ENCODE measurements at regions not wholly inside any gene's neighbourhood (a gene's known extent, or its start where the extent isn't known, plus 50 kb on each side); places are given as distances from the start of the nearest gene placed in this dataset.

DNA sequence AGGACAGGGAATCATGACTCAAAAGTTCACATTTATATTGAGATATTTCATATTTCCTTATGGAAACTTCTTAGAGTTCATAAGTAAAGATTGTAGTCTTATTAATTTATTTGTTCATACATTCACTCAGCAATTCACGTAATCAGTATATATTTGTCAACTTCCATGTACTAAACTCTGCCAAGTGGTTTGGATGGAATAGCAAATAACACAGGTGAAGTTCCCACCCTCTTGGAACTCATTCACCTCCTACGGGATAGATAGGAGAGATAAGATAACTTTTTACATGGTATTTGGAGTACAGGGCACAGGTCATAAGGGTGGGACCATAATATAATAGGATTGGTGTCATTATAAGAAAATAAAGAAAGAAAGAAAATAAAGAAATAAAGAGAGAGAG, 234.0 kb downstream of the CDC14C start (continued):
- no peak for TF ChIP-seq ZNF354C (tag by site-specific recombination; IDR thresholded peaks at IDR 0.05; ENCODE audit: borderline replicate concordance, low read depth)
- no peak for TF ChIP-seq ZXDB (tag by site-specific recombination; IDR thresholded peaks at IDR 0.05)
- no peak for TF ChIP-seq ZNF114 (tag by site-specific recombination; IDR thresholded peaks at IDR 0.05)
- TF ChIP-seq KLF10 (tag by site-specific recombination; IDR thresholded peaks at IDR 0.05) = no peak
- no peak for TF ChIP-seq ZNF211 (tag by site-specific recombination; IDR thresholded peaks at IDR 0.05; ENCODE audit: low read depth)
- no peak for TF ChIP-seq ZFP37 (tag by site-specific recombination; IDR thresholded peaks at IDR 0.05)
- no peak for TF ChIP-seq ZNF138 (tag by site-specific recombination; IDR thresholded peaks at IDR 0.05; ENCODE audit: borderline replicate concordance)
- TF ChIP-seq SETDB1 (IDR thresholded peaks at IDR 0.05; ENCODE audit: insufficient read length, low read length) = no peak
- TF ChIP-seq, protein P1, sequence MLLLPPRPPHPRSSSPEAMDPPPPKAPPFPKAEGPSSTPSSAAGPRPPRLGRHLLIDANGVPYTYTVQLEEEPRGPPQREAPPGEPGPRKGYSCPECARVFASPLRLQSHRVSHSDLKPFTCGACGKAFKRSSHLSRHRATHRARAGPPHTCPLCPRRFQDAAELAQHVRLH (tag by site-specific recombination; IDR thresholded peaks at IDR 0.05) = no peak

DNA sequence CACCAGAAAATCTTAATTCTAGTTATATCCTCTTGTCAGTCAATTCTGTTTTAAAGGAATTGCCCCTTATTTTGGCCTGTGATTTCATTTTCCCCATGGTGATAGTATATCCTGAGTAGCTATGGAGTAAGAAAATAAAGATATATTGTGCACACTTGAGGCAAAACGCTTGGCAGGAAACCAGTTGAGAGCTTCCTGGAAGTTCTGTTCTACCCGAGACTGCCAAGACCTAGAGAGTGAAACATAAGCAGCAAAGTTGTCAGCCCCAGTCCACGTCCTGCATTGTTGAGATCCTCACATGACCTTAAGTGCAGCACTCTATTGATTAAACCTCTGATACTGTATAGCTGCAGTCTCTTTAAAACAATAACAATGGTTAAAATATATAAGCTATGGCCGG, 235.2 kb downstream of the CDC14C start:
- TF ChIP-seq, protein P2, sequence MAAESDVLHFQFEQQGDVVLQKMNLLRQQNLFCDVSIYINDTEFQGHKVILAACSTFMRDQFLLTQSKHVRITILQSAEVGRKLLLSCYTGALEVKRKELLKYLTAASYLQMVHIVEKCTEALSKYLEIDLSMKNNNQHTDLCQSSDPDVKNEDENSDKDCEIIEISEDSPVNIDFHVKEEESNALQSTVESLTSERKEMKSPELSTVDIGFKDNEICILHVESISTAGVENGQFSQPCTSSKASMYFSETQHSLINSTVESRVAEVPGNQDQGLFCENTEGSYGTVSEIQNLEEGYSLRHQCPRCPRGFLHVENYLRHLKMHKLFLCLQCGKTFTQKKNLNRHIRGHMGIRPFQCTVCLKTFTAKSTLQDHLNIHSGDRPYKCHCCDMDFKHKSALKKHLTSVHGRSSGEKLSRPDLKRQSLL (tag by site-specific recombination; IDR thresholded peaks at IDR 0.05) = no peak
- TF ChIP-seq ZNF341 (tag by site-specific recombination; IDR thresholded peaks at IDR 0.05; ENCODE audit: low read depth) (no peak), ZNF138 (tag by site-specific recombination; IDR thresholded peaks at IDR 0.05; ENCODE audit: borderline replicate concordance) (no peak), ZNF791 (tag by site-specific recombination; IDR thresholded peaks at IDR 0.05) (no peak), GFI1B (tag by site-specific recombination; IDR thresholded peaks at IDR 0.05) (no peak), KLF1 (tag by site-specific recombination; IDR thresholded peaks at IDR 0.05) (no peak), HOXC10 (CRISPR knock-in tag; IDR thresholded peaks at IDR 0.05) (no peak), ZNF596 (tag by site-specific recombination; IDR thresholded peaks at IDR 0.05) (no peak), ZNF221 (tag by site-specific recombination; IDR thresholded peaks at IDR 0.05; ENCODE audit: borderline replicate concordance) (no peak), GLI2 (tag by site-specific recombination; IDR thresholded peaks at IDR 0.05; ENCODE audit: borderline replicate concordance, low read depth) (no peak)
- ChIA-PET CTCF (interaction anchor here (0.6 kb wide), 1 partner anchor 1376 kb away, joined by 5 read pairs; no protein-coding TSS in a partner anchor), POLR2A (no interaction called here)
- Histone ChIP-seq H3K27ac (ENCODE audit: extremely low read depth, low read depth, low read length) (no peak overlapping the region), H3K4me3 (ENCODE audit: low read depth, low read length) (no peak overlapping the region), H3K9me3 (ENCODE audit: control insufficient read depth, insufficient read depth, low read depth, low read length) (no peaks in the 10 kb centered on the region), H3K36me3 (ENCODE audit: control insufficient read depth in 2 of 2, insufficient read depth in 1 of 2, low read length in 2 of 2) (no peaks in the 10 kb centered on the region), H3K4me1 (ENCODE audit: control insufficient read depth, insufficient read depth, low read length) (no peaks in the 10 kb centered on the region)

DNA sequence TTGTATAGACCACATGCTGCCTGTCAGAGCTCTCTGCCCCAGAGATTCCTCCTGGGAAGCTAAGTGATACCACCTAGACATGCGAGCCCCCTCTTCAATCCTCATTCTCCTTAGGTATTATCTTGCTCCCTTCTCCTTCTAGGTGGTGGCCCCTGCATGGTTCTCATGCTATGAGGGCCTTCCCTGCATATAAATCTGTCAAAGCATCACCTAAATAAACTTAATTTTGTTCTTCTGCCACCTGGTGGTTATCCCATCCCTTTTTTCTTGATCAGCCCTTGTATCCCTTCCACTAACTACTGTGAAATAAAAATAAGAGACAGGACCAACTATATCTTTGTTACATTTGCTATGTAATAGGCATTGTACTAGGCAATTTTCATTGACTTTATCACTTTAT, 242.1 kb downstream of the CDC14C start:
- ChIA-PET POLR2A (no interaction called here), CTCF (interaction anchor here (0.8 to 0.9 kb wide), 2 partner anchors 64 to 164 kb away, joined by 3 read pairs; no protein-coding TSS in a partner anchor)
- Histone ChIP-seq H3K9me3 (ENCODE audit: control insufficient read depth, insufficient read depth, low read depth, low read length) (no peaks in the 10 kb centered on the region), H3K27ac (ENCODE audit: extremely low read depth, low read depth, low read length) (no peak overlapping the region), H3K36me3 (ENCODE audit: control insufficient read depth in 2 of 2, insufficient read depth in 1 of 2, low read length in 2 of 2) (no peaks in the 10 kb centered on the region), H3K4me1 (ENCODE audit: control insufficient read depth, insufficient read depth, low read length) (no peaks in the 10 kb centered on the region), H3K4me3 (ENCODE audit: low read depth, low read length) (no peak overlapping the region)
- TF ChIP-seq, protein P3, sequence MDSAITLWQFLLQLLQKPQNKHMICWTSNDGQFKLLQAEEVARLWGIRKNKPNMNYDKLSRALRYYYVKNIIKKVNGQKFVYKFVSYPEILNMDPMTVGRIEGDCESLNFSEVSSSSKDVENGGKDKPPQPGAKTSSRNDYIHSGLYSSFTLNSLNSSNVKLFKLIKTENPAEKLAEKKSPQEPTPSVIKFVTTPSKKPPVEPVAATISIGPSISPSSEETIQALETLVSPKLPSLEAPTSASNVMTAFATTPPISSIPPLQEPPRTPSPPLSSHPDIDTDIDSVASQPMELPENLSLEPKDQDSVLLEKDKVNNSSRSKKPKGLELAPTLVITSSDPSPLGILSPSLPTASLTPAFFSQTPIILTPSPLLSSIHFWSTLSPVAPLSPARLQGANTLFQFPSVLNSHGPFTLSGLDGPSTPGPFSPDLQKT (IDR thresholded peaks at IDR 0.05; ENCODE audit: borderline replicate concordance, low read depth, low read length) = no peak
- no peak for TF ChIP-seq ZNF311 (tag by site-specific recombination; IDR thresholded peaks at IDR 0.05; ENCODE audit: borderline replicate concordance)
- TF ChIP-seq, protein P4, sequence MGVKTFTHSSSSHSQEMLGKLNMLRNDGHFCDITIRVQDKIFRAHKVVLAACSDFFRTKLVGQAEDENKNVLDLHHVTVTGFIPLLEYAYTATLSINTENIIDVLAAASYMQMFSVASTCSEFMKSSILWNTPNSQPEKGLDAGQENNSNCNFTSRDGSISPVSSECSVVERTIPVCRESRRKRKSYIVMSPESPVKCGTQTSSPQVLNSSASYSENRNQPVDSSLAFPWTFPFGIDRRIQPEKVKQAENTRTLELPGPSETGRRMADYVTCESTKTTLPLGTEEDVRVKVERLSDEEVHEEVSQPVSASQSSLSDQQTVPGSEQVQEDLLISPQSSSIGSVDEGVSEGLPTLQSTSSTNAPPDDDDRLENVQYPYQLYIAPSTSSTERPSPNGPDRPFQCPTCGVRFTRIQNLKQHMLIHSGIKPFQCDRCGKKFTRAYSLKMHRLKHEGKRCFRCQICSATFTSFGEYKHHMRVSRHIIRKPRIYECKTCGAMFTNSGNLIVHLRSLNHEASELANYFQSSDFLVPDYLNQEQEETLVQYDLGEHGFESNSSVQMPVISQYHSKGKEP (tag by site-specific recombination; IDR thresholded peaks at IDR 0.05) = no peak
- TF ChIP-seq, protein P5, sequence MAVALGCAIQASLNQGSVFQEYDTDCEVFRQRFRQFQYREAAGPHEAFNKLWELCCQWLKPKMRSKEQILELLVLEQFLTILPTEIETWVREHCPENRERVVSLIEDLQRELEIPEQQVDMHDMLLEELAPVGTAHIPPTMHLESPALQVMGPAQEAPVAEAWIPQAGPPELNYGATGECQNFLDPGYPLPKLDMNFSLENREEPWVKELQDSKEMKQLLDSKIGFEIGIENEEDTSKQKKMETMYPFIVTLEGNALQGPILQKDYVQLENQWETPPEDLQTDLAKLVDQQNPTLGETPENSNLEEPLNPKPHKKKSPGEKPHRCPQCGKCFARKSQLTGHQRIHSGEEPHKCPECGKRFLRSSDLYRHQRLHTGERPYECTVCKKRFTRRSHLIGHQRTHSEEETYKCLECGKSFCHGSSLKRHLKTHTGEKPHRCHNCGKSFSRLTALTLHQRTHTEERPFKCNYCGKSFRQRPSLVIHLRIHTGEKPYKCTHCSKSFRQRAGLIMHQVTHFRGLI (tag by site-specific recombination; IDR thresholded peaks at IDR 0.05) = no peak
- TF ChIP-seq PRDM1 (tag by site-specific recombination; IDR thresholded peaks at IDR 0.05) = no peak
- no peak for TF ChIP-seq ZNF114 (tag by site-specific recombination; IDR thresholded peaks at IDR 0.05)
- no peak for TF ChIP-seq GLI2 (tag by site-specific recombination; IDR thresholded peaks at IDR 0.05; ENCODE audit: borderline replicate concordance, low read depth)
- TF ChIP-seq ZNF23 (tag by site-specific recombination; IDR thresholded peaks at IDR 0.05; ENCODE audit: borderline replicate concordance) = no peak
- TF ChIP-seq ZNF473 (tag by site-specific recombination; IDR thresholded peaks at IDR 0.05) = no peak
- TF ChIP-seq, protein P6, sequence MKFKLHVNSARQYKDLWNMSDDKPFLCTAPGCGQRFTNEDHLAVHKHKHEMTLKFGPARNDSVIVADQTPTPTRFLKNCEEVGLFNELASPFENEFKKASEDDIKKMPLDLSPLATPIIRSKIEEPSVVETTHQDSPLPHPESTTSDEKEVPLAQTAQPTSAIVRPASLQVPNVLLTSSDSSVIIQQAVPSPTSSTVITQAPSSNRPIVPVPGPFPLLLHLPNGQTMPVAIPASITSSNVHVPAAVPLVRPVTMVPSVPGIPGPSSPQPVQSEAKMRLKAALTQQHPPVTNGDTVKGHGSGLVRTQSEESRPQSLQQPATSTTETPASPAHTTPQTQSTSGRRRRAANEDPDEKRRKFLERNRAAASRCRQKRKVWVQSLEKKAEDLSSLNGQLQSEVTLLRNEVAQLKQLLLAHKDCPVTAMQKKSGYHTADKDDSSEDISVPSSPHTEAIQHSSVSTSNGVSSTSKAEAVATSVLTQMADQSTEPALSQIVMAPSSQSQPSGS (tag by site-specific recombination; IDR thresholded peaks at IDR 0.05; ENCODE audit: low read depth) = no peak
- no peak for TF ChIP-seq ZNF76 (tag by site-specific recombination; IDR thresholded peaks at IDR 0.05; ENCODE audit: borderline replicate concordance, low read depth)

Measured in HEK293 (cell line).